Upper lobe of left lung (tissue), 4 donors: ENCODE measurements at regions not wholly inside any gene's neighbourhood (a gene's known extent, or its start where the extent isn't known, plus 50 kb on each side); places are given as distances from the start of the nearest gene placed in this dataset.

Source experiments
- EP300 ChIP-seq, 4 donors: sonication (generic); formaldehyde crosslinking; IDR thresholded peaks; one replicate each; pipeline ENCODE4 v1.5.1; 2017; ENCODE audit warnings: antibody characterized with exemption in 4 of 4, control low read depth in 2 of 4
- POLR2A ChIP-seq, 4 donors: fragments of 450-650 bp; IDR thresholded peaks; one replicate each; pipeline ENCODE4 v1.5.1; 2016 to 2017; ENCODE audit warnings: antibody characterized with exemption in 4 of 4, mild to moderate bottlenecking in 2 of 4
- POLR2AphosphoS5 ChIP-seq, 2 donors: sonication (generic); formaldehyde crosslinking; IDR thresholded peaks; one replicate each; pipeline ENCODE4 v1.5.1; 2017; ENCODE audit warnings: antibody characterized with exemption in 2 of 2
- TF ChIP-seq, protein P1 (sequence below), 6 experiments: fragments of 450-650 bp in 4 of 6; fragments of 200-600 bp in 2 of 6; sonication (generic) in 2 of 6; IDR thresholded peaks; one replicate each; pipeline ENCODE4 v1.5.1; 2016 to 2019; ENCODE audit warnings: antibody characterized with exemption in 6 of 6

GRCh38 chr15:96027501-96027900, 303.0 kb upstream of the NR2F2 start:
- TF ChIP-seq POLR2AphosphoS5 (IDR thresholded peaks at IDR 0.05) (no peak), EP300 (IDR thresholded peaks at IDR 0.05) (no peak), POLR2A (IDR thresholded peaks at IDR 0.05) (no peak)
- TF ChIP-seq, protein P1, sequence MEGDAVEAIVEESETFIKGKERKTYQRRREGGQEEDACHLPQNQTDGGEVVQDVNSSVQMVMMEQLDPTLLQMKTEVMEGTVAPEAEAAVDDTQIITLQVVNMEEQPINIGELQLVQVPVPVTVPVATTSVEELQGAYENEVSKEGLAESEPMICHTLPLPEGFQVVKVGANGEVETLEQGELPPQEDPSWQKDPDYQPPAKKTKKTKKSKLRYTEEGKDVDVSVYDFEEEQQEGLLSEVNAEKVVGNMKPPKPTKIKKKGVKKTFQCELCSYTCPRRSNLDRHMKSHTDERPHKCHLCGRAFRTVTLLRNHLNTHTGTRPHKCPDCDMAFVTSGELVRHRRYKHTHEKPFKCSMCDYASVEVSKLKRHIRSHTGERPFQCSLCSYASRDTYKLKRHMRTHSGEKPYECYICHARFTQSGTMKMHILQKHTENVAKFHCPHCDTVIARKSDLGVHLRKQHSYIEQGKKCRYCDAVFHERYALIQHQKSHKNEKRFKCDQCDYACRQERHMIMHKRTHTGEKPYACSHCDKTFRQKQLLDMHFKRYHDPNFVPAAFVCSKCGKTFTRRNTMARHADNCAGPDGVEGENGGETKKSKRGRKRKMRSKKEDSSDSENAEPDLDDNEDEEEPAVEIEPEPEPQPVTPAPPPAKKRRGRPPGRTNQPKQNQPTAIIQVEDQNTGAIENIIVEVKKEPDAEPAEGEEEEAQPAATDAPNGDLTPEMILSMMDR (IDR thresholded peaks at IDR 0.05): no peak
